GM10248 (cell line): ENCODE measurements at regions not wholly inside any gene's neighbourhood (a gene's known extent, or its start where the extent isn't known, plus 50 kb on each side); places are given as distances from the start of the nearest gene placed in this dataset.

ENCODE experiments used
- CTCF ChIA-PET: fragments of 300-600 bp; sonication (Branson Sonifier 250); formaldehyde crosslinking; extraction: SDS; loops from one replicate; lab custom pipeline; 2021; ENCODE audit warnings: antibody characterized with exemption; lab: Yijun Ruan, JAX
- POLR2A ChIA-PET: fragments of 350-650 bp; sonication (Branson Sonifier 250); formaldehyde crosslinking; extraction: SDS; loops from one replicate; lab custom pipeline; 2020; ENCODE audit warnings: antibody characterized with exemption; lab: Yijun Ruan, JAX
- DNase-seq: peaks from one replicate; pipeline ENCODE4 v3.0.0; 2012; ENCODE audit errors: extremely low spot score
- CTCF ChIP-seq: IDR thresholded peaks from 2 replicates; pipeline ENCODE4 v1.5.1; 2012; ENCODE audit warnings: mild to moderate bottlenecking, low read depth; ENCODE audit errors: extremely low read depth, missing control alignments, control extremely low read depth

GRCh38 chr18:45497595-45498286 is 117.5 kb upstream of the SLC14A2 start:
- TF ChIP-seq CTCF, result no peak
- DNase-seq, result no peak
- ChIA-PET CTCF (no interaction called here), POLR2A (no interaction called here)

DNA sequence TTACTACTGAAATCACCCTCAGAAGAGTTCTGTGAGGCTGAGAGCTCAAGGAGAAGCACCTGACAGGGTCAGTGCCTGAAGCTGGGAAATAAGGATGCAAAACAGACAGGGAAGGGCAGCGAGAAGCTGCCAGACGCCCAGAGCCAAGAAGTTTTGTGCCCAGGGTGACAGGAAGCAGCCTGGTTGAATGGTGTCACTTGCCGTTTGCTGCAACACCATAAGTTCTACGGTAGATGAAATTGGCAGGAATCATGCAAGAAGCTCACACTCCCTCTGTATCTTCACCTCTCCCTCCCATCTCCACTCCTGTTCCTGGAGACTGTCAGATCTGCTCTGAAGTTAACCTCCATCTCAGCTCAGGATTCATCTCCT is 117.0 kb upstream of the SLC14A2 start:
- no peak for DNase-seq
- ChIA-PET POLR2A (no interaction called here), CTCF (no interaction called here)
- no peak for TF ChIP-seq CTCF

GRCh38 chr18:45503990-45504389 is 111.3 kb upstream of the SLC14A2 start:
- no peak for TF ChIP-seq CTCF
- DNase-seq, result no peak
- ChIA-PET CTCF (no interaction called here), POLR2A (no interaction called here)

DNA sequence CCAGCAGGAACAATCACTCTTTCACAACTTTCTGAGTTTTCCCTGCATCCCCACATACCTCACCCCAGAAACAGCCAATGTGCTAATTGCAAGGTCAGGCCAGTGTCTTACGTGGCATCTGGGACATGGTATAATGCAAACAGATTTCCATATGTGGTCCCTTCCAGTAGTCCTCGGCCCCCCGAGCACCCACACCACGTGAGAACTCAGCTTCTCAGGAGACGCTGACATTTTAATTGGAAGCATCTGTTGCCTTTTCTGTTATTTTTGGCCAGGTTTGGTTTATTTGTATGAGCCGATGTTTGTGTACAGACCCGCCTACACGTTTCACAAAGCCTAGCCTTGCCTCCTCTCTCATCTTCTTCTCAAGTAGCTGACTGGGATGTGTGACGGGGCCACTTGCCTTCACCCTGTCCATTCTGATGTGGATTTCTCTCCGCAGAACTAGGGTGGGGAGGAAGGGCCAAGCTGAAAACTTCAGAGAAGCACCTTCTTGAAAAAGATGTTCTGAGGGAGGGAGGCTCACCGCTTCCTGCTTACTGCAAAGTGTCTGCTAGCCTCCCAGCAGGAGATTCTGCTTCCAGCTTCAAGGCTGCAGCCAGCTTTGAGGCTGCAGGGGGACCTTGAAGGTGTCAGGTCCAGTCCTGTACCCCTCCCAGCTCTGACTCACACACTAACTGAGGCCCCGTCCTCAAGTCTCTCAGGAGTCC is 109.6 kb upstream of the SLC14A2 start:
- CTCF ChIA-PET, result no interaction called here
- TF ChIP-seq CTCF, result no peak
- POLR2A ChIA-PET, result no interaction called here
- DNase-seq, result no peak

DNA sequence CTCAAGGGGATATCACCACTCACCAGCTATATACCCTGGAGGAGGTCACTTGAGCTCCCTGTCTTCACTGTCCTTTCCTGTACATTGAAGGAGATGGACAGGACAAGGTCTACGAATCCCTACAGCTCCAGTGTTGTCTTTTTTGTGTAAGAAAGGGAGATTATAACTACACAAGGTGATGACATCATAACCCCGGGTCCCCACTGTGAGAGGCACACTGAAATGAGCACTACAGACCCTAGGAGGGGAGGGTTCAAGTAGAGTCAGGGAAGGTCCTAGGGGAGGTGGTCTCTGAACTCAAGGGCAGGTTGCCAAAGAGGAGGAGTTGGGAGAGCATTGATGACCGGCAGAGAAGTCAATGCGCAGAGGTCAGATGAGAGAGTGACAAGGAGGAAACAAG is 108.3 kb upstream of the SLC14A2 start:
- DNase-seq, result no peak
- no peak for TF ChIP-seq CTCF
- CTCF ChIA-PET, result no interaction called here
- POLR2A ChIA-PET, result no interaction called here

DNA sequence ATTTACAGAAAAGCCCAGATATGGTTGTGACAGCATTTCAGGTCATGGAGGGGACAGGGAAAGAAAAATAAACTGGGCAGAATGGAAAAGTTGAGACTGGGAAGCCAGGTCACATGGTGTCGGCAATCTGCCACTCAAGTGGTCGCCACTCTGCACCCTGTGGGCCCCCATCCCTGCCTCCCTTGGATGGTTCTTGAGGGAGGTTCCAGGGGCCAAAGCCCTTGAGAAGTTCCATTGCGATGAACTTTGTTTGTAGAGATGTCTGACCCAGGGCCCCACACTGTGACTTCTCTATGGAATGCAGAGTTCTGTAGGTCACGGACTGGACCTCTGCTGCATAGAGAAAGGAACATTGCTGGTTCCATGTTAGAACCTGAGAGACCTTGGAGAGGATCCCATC is 105.7 kb upstream of the SLC14A2 start:
- DNase-seq, result no peak
- POLR2A ChIA-PET, result no interaction called here
- CTCF ChIA-PET, result no interaction called here
- no peak for TF ChIP-seq CTCF
